H1 (cell line): ENCODE measurements at regions not wholly inside any gene's neighbourhood (a gene's known extent, or its start where the extent isn't known, plus 50 kb on each side); places are given as distances from the start of the nearest gene placed in this dataset.
A peak's percentile ranks its signal among the peaks of the same experiment; 100 is the strongest.

Experiments used
- CTCF ChIA-PET: fragments of 300-600 bp; sonication (Branson Sonifier 250); formaldehyde crosslinking; loops from one replicate; lab custom pipeline; 2021; ENCODE audit not compliant: partially characterized antibody; lab: Charles Lee
- POLR2A ChIA-PET: fragments of 300-600 bp; sonication (Branson Sonifier 250); formaldehyde crosslinking; loops from one replicate; lab custom pipeline; 2021; ENCODE audit warnings: inconsistent platforms; ENCODE audit not compliant: partially characterized antibody; lab: Charles Lee
- DNase-seq, 2 experiments: peaks; one replicate each; pipeline versions ENCODE4 v3.0.0 to v3.0.0-alpha.2; 2010 to 2022; ENCODE audit warnings: low spot score in 2 of 2, low read depth in 1 of 2, mixed read lengths in 1 of 2
- FAIRE-seq: peaks from 2 replicates; lab custom pipeline; 2011; peaks lifted over from hg19 to GRCh38; lab: Jason Lieb, UNC
- H2AFZ ChIP-seq: 2 replicates; pipeline ENCODE4 v1.8.1; 2012; ENCODE audit warnings: low read length, inconsistent platforms
- H2AK5ac ChIP-seq: 2 replicates; pipeline ENCODE4 v1.6.1; 2013; ENCODE audit warnings: low read depth, low read length
- H2BK120ac ChIP-seq: replicated peaks from 2 replicates; pipeline ENCODE3; 2013; ENCODE audit warnings: low read depth, low read length, inconsistent platforms
- H2BK12ac ChIP-seq: 2 replicates; pipeline ENCODE4 v1.6.1; 2013; ENCODE audit warnings: low read depth, low read length
- H2BK15ac ChIP-seq: 2 replicates; pipeline ENCODE4 v1.6.1; 2013; ENCODE audit warnings: low read length
- H2BK20ac ChIP-seq: 2 replicates; pipeline ENCODE4 v1.6.1; 2013; ENCODE audit warnings: low read length
- H2BK5ac ChIP-seq: 2 replicates; pipeline ENCODE4 v1.6.1; 2013; ENCODE audit warnings: low read depth, low read length
- H3K14ac ChIP-seq: 2 replicates; pipeline ENCODE4 v1.6.1; 2013; ENCODE audit warnings: inconsistent platforms; ENCODE audit not compliant: insufficient read length
- H3K18ac ChIP-seq: 2 replicates; pipeline ENCODE4 v1.6.1; 2013; ENCODE audit warnings: low read length; ENCODE audit errors: extremely low read depth
- H3K23ac ChIP-seq: 2 replicates; pipeline ENCODE4 v1.6.1; 2013; ENCODE audit warnings: inconsistent platforms; ENCODE audit not compliant: insufficient read length
- H3K23me2 ChIP-seq: 2 replicates; pipeline ENCODE4 v1.6.1; 2013; ENCODE audit warnings: low read depth, low read length
- H3K27ac ChIP-seq: 2 replicates; pipeline ENCODE4 v1.6.1; 2011; ENCODE audit warnings: low read depth, low read length, inconsistent platforms
- H3K27me3 ChIP-seq, 4 experiments: replicated peaks in 1 of 4; 1 replicate in 1 of 4; 2 replicates in 3 of 4; pipeline versions ENCODE4 v1.6.1 to v1.8.1; 2011 to 2013; ENCODE audit warnings: low read length in 3 of 4, mild to moderate bottlenecking in 3 of 4, inconsistent platforms in 2 of 4, mixed read lengths in 2 of 4, moderate library complexity in 1 of 4; ENCODE audit not compliant: control insufficient read depth in 3 of 4, insufficient read depth in 3 of 4; ENCODE audit errors: extremely low read depth in 1 of 4
- H3K36me3 ChIP-seq, 4 experiments: 2 replicates each; pipeline versions ENCODE4 v1.6.1 to v1.8.1; 2011 to 2013; ENCODE audit warnings: mild to moderate bottlenecking in 4 of 4, low read length in 3 of 4, moderate library complexity in 2 of 4, control low read depth in 1 of 4, inconsistent platforms in 1 of 4; ENCODE audit not compliant: insufficient read depth in 4 of 4, control insufficient read depth in 2 of 4
- H3K4ac ChIP-seq: replicated peaks from 2 replicates; pipeline ENCODE3; 2013; ENCODE audit warnings: low read length, low read depth, mixed read lengths, inconsistent platforms; ENCODE audit not compliant: insufficient read length
- H3K4me1 ChIP-seq, 4 experiments: replicated peaks in 1 of 4; 1 replicate in 1 of 4; 2 replicates in 3 of 4; pipeline versions ENCODE4 v1.6.1 to v1.8.1; 2011 to 2013; ENCODE audit warnings: low read length in 3 of 4, inconsistent platforms in 2 of 4, mixed read lengths in 1 of 4; ENCODE audit not compliant: insufficient read depth in 4 of 4, control insufficient read depth in 3 of 4
- H3K4me2 ChIP-seq, 2 experiments: 2 replicates each; pipeline versions ENCODE4 v1.6.1 to v1.8.1; 2011 to 2013; ENCODE audit warnings: low read depth in 2 of 2, low read length in 2 of 2, control low read depth in 1 of 2, inconsistent platforms in 1 of 2, mild to moderate bottlenecking in 1 of 2; ENCODE audit not compliant: insufficient read depth in 1 of 2
- H3K4me3 ChIP-seq, 4 experiments: fragments of 200-600, 300-600 bp in 1 of 4; sonication (generic), shearing (Covaris generic), sonication (Bioruptor Twin) in 1 of 4; 2 replicates each; pipeline versions ENCODE4 v1.5.1 to v1.8.1; 2011 to 2016; ENCODE audit warnings: low read length in 4 of 4, low read depth in 3 of 4, control low read depth in 2 of 4, inconsistent platforms in 2 of 4, mild to moderate bottlenecking in 2 of 4, mixed read lengths in 1 of 4, moderate library complexity in 1 of 4; ENCODE audit not compliant: insufficient read depth in 2 of 4; ENCODE audit errors: extremely low read depth in 1 of 4
- H3K56ac ChIP-seq: replicated peaks from 2 replicates; pipeline ENCODE3; 2013; ENCODE audit warnings: low read depth, mild to moderate bottlenecking, mixed read lengths, low read length, inconsistent platforms; ENCODE audit not compliant: insufficient read length
- H3K79me1 ChIP-seq: 2 replicates; pipeline ENCODE4 v1.6.1; 2013; ENCODE audit warnings: low read depth, low read length, control low read depth
- H3K79me2 ChIP-seq, 2 experiments: 2 replicates each; pipeline versions ENCODE4 v1.6.1 to v1.8.1; 2012 to 2013; ENCODE audit warnings: low read length in 2 of 2, mild to moderate bottlenecking in 2 of 2, inconsistent platforms in 1 of 2; ENCODE audit not compliant: insufficient read depth in 2 of 2, control insufficient read depth in 1 of 2
- H3K9ac ChIP-seq, 4 experiments: replicated peaks in 1 of 4; 1 replicate in 1 of 4; 2 replicates in 3 of 4; pipeline versions ENCODE4 v1.6.1 to v1.8.1; 2011 to 2013; ENCODE audit warnings: low read depth in 3 of 4, low read length in 3 of 4, control low read depth in 2 of 4, mild to moderate bottlenecking in 2 of 4, moderate library complexity in 2 of 4, inconsistent platforms in 1 of 4; ENCODE audit errors: extremely low read depth in 1 of 4
- H3K9me3 ChIP-seq, 2 experiments: 2 replicates each; pipeline versions ENCODE4 v1.6.1 to v1.8.1; 2012 to 2013; ENCODE audit warnings: mild to moderate bottlenecking in 2 of 2, moderate library complexity in 2 of 2, control low read depth in 1 of 2, inconsistent platforms in 1 of 2, low read depth in 1 of 2, low read length in 1 of 2, mixed read lengths in 1 of 2; ENCODE audit not compliant: insufficient read depth in 2 of 2
- H4K20me1 ChIP-seq, 2 experiments: replicated peaks in 1 of 2; 2 replicates each; pipeline versions ENCODE3 to v1.8.1; 2011 to 2013; ENCODE audit warnings: inconsistent platforms in 2 of 2, low read length in 2 of 2, mild to moderate bottlenecking in 1 of 2; ENCODE audit not compliant: insufficient read depth in 2 of 2, control insufficient read depth in 1 of 2
- H4K5ac ChIP-seq: 2 replicates; pipeline ENCODE4 v1.6.1; 2013; ENCODE audit warnings: low read length, low read depth, mixed read lengths, inconsistent platforms; ENCODE audit not compliant: insufficient read length
- H4K8ac ChIP-seq: 2 replicates; pipeline ENCODE4 v1.8.0; 2013; ENCODE audit warnings: mild to moderate bottlenecking, moderate library complexity, low read length, inconsistent platforms; ENCODE audit not compliant: insufficient read depth; ENCODE audit errors: extremely low read depth
- H4K91ac ChIP-seq: replicated peaks from 2 replicates; pipeline ENCODE3; 2013; ENCODE audit warnings: low read length, mixed read lengths, inconsistent platforms; ENCODE audit not compliant: insufficient read length
- BRCA1 ChIP-seq: IDR thresholded peaks from 2 replicates; pipeline ENCODE4 v1.6.1; 2012; ENCODE audit warnings: low read depth, low read length, improper control_type of control experiment
- WGBS, 2 experiments: shearing (Covaris generic) in 1 of 2; methylation state at CpG; one replicate each; pipeline versions ENCODE4 v1.1.6 to v1.1.7; 2013 to 2015; ENCODE audit warnings: low lambda C conversion rate in 2 of 2, mixed read lengths in 2 of 2, inconsistent platforms in 1 of 2, low coverage in 1 of 2, missing lambda C conversion rate in 1 of 2; ENCODE audit not compliant: insufficient replicate concordance in 2 of 2, insufficient coverage in 1 of 2, insufficient read length in 1 of 2; ENCODE audit errors: extremely low coverage in 1 of 2, missing lambda C conversion rate in 1 of 2; 5-methylcytosine and 5-hydroxymethylcytosine counted together

- Histone ChIP-seq H3K27me3 (no peaks in the 10 kb centered on the region), H3K4ac (no peak overlapping the region), H3K36me3 (no peaks in the 10 kb centered on the region), H3K4me1 (no peaks in the 10 kb centered on the region; a peak in 1 of 7 replicates), H4K5ac (no peak overlapping the region), H3K9me3 (no peaks in the 10 kb centered on the region; a peak in 1 of 4 replicates), H3K27ac (no peak overlapping the region), H3K4me3 (no peak overlapping the region), H2BK12ac (no peak overlapping the region), H3K79me2 (no peaks in the 10 kb centered on the region), H3K23me2 (no peaks in the 10 kb centered on the region), H3K79me1 (no peaks in the 10 kb centered on the region), H3K9ac (no peak overlapping the region), H4K20me1 (no peaks in the 10 kb centered on the region), H3K14ac (no peak overlapping the region), H4K8ac (no peak overlapping the region), H3K4me2 (no peak overlapping the region), H2AK5ac (no peak overlapping the region), H2BK15ac (no peak overlapping the region), H2AFZ (no peak overlapping the region), H3K23ac (no peak overlapping the region), H3K18ac (no peak overlapping the region), H3K56ac (no peak overlapping the region), H4K91ac (no peak overlapping the region), H2BK20ac (no peak overlapping the region), H2BK120ac (no peak overlapping the region), H2BK5ac (no peak overlapping the region)
- 79% methylated on average over 11 of the region's 11 CpGs; no CpG with 5 or more reads in 1 of the 2 experiments for WGBS, 2 experiments
- DNase-seq (peak in 1 of 2 experiments; percentile 34), FAIRE-seq (no peak)
- CTCF ChIA-PET, result interaction anchor here (1.3 to 1.6 kb wide), 4 partner anchors 8 to 87 kb away, joined by 3 to 4 read pairs (median 3); no protein-coding TSS in a partner anchor
- POLR2A ChIA-PET, result no interaction called here
- TF ChIP-seq BRCA1, result no peak
Observed at GRCh38 chr14:104506461-104507253, 72.9 kb upstream of the C14orf180 start.
